GM18505 (cell line): ENCODE measurements at regions not wholly inside any gene's neighbourhood (a gene's known extent, or its start where the extent isn't known, plus 50 kb on each side); places are given as distances from the start of the nearest gene placed in this dataset.

ENCODE experiments used
- ATAC-seq: cut with Tn5 transposase; IDR thresholded peaks from one replicate; pipeline ENCODE4 v1.9.1; 2021; ENCODE audit not compliant: unreplicated experiment
- POLR2A ChIP-seq: IDR thresholded peaks from 4 replicates; pipeline ENCODE4 v1.6.1; 2011; ENCODE audit warnings: borderline replicate concordance; ENCODE audit not compliant: insufficient read depth, insufficient read length; ENCODE audit errors: extremely low read depth

DNA sequence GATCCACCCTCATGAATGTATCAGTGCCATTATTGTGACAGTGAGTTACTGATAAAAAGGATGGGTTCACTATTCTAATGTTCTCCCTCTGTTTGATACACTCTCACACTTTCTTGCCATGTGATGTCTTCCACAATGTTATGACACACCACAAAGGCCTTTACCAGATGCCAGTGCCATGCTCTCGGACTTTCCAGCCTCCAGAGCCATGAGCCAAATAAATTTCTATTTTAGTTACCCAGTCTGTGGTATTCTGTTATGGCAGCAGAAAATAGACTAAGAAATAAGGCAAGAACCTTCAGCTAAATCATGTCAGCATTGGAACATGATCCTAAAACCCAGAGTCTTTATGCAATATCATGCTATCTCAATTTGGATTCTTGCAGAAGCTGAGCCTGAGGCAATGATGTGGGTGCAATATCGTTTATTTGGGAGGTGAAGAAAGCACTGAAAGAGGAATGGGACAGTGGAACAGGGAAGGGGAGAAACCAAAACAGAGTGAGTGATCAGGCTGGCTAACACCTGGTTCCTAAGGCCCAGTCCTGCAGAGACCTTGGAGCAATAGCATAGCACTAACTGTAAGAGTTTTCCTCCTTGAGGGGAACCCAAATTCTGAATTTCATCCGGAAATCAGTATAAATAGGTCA lies 130.4 kb upstream of the LRFN2 start:
- no peak for ATAC-seq
- no peak for TF ChIP-seq POLR2A

DNA sequence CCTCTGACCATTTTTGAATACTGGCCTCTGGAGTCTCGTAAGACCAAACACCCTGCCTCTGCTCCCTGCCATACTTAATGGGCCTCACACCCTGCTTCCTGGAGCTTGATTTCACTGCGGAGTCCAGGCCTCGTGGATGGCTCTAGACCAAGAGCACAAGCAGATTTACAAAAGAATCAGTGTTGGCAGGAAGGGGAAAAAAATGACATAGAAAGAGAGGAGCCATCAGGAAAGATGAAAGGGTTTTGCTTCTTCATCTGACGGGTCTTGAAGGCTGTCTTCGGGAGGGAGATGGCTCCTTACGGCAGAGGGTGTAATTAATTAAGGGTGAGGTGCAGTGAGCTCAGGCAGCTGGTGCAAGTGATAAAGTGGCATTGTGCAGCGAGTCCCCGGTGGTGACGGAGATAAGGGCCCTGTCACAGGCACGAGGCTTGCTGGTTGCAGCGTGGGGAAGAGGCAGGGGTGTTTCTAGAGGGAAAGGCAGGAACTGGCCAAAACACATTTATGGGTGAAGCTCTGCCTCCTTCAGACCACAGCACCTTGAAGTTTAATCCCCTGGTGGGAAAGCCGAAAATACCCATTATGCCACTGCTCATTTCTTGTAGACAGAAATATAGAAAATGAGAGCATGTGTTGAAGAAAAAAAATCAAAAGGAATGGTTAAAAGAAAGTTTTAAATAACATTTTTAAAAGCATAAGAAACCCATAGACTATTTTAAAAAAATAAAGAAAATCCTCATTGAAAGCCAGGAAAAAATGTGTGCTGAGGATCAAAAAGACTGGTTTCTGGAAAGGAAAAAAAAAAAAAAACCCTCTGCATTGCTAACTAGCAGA lies 128.6 kb upstream of the LRFN2 start:
- no peak for TF ChIP-seq POLR2A
- ATAC-seq = no peak

DNA sequence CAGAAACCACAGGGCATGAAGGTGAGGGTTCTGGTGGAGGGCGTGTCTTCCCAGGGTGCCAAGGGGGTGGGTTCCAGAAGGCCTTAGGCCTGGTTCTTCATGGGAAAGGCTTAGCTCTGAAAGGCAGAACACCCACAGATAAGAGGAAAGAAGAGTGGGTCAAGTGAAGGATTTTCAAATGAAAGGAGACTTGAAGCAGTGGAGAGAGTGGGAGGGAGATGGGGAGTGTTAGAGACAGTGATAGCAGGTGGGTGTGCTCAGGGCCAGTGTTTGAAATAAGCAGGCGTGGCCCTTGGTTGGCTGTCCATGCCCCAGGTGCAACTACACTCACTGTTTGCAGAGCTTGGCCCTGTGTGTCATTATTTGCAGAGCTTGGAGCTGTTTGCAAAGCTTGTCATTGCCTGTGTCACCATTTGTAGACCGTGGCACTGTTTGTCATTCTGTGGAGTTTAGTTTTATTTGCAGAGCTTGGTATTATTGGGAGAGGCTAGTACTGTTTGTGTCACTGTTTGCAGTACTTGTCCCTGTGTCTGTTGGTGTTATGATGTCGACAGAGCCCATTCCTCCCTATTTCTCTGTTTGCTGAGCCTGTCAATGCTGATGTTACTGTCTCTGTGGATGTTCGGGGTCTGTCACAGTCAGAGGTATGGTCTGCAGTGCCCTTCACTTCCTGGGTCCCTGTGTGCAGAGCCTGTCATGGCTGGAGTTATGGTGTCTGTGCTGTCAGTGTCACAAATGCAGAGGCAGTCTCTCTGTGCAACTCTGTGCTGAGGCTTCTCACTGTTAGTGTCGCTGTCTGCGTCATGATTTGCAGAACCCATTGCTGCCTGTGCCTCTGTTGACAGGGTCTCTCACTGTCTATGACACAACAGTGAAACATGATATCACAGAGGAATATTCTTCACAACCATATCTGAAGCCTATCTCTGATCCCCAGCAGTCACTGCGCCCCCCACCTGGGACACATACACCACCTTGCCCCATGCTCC lies 127.7 kb upstream of the LRFN2 start:
- no peak for TF ChIP-seq POLR2A
- ATAC-seq = no peak

DNA sequence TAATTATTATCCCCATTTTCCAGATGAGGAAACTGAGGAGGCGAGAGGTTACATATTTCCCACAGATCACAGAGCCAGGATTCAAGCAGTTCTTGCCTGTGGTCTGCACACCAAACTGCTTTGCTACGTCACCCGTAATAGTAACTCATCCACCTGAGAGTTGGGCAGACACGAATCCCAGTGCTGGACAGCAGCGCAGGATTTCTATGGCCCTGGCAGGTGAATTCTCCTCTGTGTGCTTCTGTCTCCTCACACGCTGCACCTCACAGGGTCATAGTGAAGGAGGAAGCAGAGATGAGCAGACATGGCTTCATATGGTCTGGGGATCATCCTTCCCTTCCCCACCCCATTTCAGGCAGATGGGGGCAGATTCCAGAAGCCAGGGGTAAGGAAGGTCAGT lies 127.0 kb upstream of the LRFN2 start:
- TF ChIP-seq POLR2A = no peak
- ATAC-seq = no peak

DNA sequence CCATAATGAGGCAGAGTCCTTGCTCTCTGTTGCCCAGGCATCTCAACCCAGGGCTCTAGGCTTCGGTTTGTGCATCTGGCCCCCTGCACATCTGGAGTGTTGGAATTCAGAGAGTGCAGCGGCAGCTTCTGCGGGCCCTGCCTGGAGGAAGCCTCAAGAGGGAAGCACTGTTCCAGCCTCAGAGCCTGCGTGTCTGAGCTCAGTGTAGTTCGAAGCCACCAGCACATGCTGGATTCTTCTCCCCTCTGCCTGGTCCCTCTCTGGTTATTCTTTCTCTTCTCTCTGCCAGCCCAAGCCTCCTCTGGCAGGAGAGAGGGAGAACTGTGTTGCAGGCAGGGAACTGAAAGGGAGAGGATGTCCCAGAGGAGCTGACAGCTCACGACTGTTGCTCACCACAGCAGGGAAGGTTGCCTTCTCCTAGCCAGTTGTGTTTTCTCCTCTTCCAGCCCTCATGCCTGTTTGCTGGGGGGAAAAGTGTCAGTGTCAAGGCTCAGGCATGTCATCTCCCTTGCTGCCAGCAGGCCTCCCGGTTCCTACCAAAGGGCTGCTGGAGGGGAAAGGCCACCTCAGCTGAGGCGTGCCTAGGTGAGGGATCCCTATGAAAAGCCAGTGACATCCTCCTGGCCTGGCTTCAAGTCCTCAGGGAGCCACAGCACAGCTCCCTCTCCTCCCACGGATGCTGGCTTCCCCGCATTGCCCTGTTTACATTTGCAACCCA lies 126.0 kb upstream of the LRFN2 start:
- no peak for TF ChIP-seq POLR2A
- no peak for ATAC-seq

DNA sequence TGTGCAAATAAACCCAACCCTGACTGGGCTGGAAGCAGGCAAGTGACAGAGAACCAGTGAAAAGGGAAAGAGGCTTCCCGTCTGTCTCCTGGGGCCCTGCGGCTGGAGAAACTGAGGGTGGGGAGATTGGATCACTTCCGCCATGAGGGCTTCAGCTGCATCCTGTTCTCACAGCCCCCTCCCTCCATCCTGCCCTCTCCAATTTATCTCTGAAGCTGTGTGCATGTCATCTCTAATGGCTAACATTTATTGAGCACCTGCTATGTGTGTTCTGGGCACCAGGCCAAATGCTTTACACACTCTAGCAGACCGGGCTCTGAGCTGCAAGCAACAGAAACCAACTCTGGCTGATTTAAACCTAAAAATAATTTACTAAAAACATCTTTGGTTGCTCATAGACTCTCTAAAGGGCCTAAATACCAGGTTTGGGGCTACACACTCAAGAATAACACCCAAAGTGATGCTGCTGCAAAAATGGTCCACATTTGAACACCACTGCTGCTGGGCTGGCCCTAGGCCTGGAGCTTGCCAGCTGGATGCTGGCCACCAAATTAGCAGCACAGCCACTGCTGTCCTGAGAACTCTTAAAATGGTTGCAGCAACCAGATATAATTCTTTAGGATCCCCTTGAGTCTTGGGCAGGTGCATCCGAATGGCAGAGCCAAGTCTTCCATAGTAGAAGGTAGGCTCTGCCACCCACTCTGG lies 123.6 kb upstream of the LRFN2 start:
- no peak for ATAC-seq
- no peak for TF ChIP-seq POLR2A

DNA sequence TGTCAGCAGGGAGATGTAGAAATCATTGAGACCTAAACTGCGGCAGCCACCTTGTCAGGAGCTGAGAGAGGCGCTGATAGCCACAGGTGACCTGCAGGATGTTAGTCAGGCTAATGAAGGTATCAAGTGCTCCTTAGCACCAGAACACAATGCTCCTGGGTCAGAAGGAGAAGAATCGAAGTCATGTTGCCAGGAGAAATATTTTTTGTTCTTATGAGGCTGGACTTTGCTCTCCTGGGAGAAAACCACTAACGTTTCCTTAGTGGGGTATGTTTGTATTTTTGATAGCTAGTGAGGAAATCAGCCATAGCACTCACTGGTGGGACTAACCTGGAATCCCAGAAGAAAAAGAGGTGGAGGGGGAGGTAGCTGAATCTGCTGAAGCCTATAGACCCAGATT lies 120.9 kb upstream of the LRFN2 start:
- no peak for ATAC-seq
- TF ChIP-seq POLR2A = no peak

DNA sequence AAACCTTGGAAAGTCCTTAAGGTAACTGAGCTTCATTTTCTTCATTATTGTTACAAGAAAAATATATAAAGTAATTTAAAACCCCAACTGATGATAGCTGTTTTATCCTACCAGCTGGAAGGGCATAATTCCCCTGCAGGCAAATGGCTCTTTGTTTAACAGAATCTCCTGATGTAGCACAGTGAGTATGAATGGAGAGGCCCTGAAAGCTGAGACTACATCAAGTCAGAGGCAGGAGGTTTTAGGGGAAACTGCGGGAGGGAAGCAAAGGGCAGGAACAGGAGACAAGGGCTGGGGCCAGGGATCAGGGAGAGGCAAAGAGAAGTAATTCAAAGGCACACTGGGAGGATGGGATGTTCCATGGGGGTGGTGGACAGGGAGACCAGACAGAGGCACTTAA lies 119.0 kb upstream of the LRFN2 start:
- no peak for TF ChIP-seq POLR2A
- ATAC-seq = no peak

DNA sequence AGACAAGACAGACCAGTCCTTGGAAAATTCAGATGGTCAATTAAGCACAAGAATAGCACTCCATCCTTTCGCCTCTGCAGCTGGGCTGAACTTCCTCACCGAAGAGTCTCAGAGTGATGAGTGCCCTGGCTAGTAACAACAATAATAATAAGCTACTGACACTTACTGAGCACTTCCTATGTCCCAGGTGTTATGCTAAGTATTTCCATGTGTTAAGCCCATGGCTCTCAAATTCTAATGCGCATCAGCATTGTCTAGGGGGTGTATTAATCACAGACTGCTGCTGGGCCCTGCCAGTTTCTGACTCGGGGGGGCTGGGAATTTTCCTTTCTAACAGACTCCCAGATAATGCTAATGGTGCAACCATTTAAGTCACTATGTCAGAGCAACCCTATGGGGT lies 118.2 kb upstream of the LRFN2 start:
- no peak for ATAC-seq
- no peak for TF ChIP-seq POLR2A

DNA sequence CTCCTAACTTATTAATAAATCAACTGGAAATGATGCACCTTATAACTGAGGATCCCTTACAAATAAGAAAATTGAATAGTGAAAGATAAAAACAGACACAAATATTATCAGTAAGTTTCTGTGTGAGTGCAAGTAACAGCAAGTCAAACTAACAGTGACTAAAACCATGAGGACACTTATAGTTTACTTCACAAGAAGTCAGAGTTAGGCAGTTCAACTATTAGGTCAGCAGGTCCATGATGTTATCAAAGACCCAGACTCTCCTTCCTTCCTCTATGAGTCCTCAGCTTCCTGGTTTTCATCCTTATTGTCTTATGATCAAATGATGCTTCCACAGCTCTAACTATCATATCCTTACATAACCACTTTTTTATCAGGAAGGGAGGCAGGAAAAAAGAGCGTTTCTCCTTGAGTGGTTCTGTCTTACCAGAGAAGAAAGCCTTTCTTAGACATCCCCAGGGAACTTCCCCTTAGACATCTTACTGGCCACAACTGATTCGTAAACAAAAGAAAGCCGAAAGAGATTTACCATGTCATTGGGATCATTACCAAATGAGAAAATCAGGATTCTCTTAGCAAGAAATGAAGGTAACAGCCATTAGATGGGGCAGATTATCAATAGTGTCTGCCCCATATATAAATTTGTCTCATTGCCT lies 114.3 kb upstream of the LRFN2 start:
- ATAC-seq = no peak

DNA sequence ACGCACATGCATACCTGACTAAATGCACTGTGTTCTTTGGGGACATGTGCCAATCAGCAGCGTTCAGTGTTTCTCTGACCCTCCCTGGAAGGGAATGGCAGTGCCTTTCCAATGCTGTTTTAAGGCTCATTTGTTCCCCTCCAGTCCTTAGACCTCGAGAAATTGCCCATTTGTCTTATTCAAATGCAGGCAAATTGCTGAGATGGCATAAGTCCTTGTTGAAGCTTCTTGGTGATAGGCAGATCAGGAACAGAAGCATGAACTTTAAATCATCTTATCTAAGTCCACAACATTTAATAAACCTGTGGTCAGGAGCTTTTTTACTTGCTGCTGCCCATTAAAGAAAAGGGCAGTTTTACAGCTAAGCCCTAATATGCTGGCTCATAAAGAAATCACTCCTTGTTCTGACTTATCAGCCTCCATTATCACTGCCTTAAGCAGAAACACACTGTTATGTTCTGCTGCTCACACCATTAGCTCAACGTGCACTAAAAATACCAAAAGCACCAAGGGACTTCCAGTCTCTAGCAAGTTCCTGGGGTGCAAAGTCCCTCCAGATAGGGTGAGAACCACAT lies 112.9 kb upstream of the LRFN2 start:
- TF ChIP-seq POLR2A = no peak
- no peak for ATAC-seq

More for the DNA sequence above, 114.3 kb upstream of the LRFN2 start:
- no peak for TF ChIP-seq POLR2A

DNA sequence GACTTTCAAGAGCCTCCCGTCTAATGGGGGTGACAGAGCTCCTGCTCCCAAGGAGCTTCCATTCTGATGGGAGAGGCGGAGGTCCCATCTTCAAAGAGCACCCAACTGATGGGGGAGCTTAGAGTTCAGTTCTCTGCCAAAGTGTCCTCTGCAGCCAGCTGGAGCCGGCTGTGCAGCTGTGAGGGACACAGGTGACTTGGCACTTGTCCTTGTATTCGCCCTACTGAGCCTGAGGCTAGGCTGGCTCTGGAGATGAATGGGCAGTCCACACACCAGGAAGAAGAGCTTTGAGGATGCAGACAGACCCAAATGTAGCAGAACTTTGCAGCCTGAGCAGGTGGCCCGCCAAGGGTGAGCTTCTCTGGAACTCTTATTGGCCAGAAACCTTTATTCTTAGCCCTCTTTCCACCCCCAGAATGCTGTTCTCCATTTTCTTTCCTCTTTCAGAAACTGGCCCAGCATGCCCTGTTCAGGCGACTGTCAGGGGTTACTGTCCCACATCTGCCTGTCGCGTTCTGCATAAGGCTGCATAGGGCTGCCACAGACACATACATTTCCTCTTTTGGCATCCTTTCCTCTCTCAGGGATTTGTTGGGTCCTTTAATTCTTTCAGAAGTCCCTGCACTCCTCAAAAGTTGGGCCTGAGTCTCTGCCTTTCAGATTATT lies 108.7 kb upstream of the LRFN2 start:
- ATAC-seq = no peak
- no peak for TF ChIP-seq POLR2A

DNA sequence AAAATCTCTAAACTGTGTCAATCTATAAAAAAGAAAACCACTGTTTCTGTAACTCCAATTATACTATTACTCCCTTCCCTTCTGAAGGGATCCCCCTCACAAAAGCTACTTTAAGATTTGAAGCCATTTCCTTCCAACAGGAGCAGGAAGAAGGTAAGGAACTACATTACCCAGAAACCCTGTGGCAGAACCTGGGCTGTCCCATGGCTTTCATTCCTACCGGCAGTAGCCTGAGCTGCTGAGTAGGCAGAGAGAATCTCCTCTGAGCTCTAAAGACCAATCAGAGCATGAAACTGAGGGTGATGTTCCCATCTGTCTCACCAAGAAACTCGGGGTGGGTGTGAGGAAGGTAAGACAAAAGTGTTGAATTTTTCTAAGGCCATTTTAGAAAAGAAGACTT lies 108.0 kb upstream of the LRFN2 start:
- ATAC-seq = no peak
- TF ChIP-seq POLR2A = no peak
